HG03175 (cell line): ENCODE measurements at regions not wholly inside any gene's neighbourhood (a gene's known extent, or its start where the extent isn't known, plus 50 kb on each side); places are given as distances from the start of the nearest gene placed in this dataset.
A peak's percentile ranks its signal among the peaks of the same experiment; 100 is the strongest.

Experiments used
- ATAC-seq: cut with Tn5 transposase; IDR thresholded peaks from one replicate; pipeline ENCODE4 v1.9.1; 2021; ENCODE audit warnings: mild to moderate bottlenecking, moderate library complexity; ENCODE audit not compliant: unreplicated experiment

- ATAC-seq: no peak
Measured at GRCh38 chr6:163720460-163721235, 306.1 kb downstream of the QKI start.

DNA sequence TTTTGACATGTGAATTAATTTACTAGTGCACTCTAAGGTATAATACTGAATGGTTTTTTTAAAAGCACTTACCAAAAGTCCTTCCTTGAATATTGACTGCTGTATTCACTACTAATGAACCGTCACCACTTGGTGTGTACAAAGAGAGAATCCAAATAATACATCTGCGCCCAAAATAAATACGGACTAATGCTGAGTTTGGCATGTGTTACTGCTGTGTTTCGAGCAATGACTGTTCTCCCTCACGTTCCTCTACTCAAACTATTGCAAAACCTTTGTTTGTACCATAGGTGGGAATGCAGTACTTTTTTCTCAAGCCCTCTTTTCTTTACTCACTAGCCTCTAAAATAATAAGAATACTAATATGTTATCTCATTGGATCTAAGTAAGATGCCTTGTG lies 305.5 kb downstream of the QKI start:
- no peak for ATAC-seq

DNA sequence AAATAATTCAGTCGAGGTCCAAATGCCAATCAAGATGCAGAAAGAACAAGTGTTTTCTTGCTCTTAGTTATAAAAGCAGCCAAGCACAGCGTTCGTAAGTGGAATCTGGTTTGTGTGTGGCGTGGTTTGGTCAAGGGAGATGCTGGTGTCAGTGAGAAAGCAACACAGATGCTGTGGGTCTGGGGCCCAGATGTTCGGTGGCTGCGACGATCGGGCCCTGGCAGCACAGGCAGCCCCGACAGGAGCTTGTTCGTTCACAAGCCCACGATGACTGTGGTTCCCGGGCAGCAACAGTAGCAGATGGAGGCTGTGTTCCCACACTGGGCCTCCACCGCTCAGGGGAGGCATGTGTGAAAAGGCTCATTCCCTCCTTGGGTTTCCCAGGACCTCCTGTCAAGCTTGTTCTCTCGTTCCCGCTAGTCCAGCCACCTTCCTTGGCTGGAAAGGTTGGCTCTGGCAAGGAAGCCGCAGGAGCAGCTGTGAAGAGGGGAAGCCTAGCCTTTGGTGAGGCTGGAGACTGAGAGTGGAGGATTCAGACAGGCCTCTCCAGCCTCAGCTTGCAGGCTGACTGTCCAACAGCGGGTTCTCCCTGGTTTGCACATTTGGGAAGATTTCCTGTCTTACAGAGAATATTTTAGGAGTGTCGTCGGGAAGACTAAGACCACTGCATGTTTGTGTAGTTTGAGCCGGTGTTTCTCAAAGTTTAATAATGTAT lies 304.7 kb downstream of the QKI start:
- ATAC-seq: no peak

DNA sequence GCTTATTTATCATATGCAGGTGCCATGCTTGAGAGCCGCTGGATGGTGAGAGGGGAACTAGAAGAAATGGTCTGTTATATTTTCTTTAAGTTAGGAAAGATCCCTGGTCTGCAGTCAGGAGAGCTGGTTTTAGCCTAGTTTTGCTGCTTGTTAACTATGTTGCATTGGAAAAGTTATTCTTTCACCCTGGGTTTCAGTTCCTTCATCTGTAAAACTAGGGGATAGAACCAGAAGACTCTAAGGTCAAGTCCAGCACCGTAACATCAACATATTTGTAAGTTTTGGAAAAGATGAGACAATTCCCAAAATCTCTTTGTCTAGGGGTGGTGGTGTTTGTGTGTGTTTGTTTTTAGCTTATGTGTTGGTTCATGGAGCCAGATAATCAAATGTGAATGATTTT lies 304.0 kb downstream of the QKI start:
- no peak for ATAC-seq

DNA sequence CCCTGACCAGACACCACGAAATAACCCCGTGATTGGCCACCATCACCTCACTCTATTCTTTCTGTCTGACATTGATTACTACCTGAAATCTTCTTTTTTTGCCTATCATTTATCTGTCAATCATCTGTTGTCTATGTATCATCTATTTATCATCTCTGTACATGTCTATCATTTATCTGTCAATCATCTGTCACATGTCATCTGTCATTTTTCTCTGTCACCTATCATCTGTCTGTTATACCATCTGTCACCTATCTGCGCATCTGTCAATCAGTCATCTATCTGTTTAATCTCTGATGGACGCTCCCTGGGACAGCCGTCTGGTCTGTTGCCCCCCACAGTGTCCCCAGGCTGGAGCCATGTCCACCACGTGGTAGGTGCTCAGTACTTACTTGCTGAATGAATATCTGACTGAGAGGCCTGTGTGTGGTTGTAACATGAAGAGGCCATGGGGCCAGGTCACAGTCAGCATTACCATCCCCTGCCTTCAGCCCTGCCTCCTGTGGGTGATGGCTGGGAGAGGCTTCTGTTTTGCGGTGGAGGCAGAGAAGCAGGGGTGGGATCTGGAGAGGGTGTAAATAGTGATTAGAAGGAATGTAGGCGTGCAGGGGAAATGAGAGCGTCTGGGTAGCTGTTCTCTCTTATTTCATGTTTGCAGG lies 302.7 kb downstream of the QKI start:
- ATAC-seq: no peak

DNA sequence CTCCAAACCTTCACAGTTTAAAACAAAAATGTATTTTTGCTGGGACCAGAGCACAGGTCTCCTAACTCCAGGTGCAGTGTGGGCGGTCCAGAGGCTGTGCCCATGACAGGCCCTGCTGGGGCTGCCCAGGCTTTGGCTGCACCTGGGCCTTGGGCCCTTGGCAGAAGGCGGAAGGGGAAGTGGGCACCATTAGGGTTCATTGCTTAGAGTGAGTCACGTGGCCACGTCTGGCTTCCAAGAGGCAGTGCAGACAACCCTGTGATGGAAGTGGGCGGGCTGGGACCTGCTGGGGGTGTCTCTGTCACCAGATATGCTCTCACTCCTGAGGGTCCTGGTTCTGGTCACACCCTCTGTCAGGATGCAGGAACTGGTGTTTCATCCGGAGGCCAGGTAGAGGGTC lies 302.2 kb downstream of the QKI start:
- ATAC-seq: no peak

DNA sequence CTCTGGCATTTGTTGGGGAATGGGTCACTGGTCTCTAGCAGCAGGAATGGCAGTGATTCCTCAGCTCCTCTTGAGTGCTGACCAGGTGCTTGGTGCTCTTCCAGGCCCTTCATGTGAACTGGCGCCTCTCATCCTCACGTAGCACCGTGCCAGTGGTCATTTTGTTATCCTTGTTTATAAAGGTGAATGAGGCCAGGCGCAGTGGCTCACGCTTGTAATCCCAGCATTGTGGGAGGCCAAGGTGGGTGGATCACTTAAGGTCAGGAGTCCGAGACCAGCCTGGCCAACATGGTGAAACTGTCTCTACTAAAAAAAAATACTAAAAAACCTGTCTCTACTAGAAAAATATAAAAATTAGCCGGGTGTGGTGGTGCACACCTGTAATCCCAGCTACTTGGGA lies 301.3 kb downstream of the QKI start:
- ATAC-seq: no peak

DNA sequence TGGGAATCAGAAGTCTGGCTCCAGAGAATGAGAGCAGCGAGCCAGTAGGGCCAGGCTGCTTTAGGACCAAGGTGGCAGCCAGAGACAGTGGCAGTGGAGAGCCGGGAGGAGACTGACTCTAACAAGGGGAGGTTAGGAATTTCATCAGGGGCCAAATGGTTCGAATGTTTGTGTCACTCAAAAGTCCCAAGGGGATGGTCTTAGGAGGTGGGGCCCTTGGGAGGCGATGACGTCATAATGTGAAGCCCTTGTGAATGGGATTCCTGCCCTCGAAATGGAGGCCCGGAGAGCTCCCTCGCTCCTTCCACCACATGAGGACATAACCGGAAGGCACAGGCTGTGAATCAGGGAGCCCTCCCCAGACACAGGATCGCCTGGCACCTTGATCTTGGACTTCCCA lies 299.7 kb downstream of the QKI start:
- no peak for ATAC-seq

DNA sequence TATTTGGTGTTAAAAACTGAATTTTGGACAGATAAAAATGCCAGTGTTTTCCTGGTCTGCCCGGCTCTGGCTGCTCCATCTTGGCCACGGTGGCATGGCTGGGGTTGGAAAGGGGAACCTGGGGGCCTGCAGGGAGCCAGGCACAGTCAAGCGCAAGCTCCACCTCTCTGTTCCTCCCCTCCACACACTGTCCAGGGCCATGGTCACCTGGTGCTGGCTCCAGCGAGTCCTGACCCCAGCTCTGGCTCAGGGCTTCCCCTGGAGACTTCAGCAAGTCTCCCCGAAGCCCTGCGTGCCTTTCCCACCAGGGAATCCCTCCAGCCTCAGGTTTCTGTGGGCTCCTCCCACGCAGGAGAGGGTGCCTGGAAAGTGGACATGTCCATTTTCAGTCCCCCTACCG lies 298.5 kb downstream of the QKI start:
- ATAC-seq: no peak

DNA sequence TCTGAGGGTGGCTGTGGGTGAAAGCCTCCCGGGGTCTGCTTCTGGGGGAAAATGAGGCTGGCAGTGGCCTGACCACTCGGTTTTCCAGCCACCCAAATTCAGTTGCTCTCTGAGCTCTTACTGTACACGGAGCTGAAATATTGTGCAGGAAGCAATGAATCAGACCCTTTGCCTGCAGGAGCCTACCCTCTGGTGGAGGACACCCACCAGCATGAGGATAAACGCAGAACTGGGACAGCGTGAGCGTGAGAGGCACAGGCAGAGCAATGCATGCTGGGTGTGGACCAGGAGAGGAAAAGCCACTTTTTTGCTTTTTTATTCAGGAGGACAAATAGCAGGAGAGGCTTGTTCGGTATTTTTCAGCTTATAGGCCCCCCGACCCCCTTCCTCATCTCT lies 298.0 kb downstream of the QKI start:
- ATAC-seq: no peak

DNA sequence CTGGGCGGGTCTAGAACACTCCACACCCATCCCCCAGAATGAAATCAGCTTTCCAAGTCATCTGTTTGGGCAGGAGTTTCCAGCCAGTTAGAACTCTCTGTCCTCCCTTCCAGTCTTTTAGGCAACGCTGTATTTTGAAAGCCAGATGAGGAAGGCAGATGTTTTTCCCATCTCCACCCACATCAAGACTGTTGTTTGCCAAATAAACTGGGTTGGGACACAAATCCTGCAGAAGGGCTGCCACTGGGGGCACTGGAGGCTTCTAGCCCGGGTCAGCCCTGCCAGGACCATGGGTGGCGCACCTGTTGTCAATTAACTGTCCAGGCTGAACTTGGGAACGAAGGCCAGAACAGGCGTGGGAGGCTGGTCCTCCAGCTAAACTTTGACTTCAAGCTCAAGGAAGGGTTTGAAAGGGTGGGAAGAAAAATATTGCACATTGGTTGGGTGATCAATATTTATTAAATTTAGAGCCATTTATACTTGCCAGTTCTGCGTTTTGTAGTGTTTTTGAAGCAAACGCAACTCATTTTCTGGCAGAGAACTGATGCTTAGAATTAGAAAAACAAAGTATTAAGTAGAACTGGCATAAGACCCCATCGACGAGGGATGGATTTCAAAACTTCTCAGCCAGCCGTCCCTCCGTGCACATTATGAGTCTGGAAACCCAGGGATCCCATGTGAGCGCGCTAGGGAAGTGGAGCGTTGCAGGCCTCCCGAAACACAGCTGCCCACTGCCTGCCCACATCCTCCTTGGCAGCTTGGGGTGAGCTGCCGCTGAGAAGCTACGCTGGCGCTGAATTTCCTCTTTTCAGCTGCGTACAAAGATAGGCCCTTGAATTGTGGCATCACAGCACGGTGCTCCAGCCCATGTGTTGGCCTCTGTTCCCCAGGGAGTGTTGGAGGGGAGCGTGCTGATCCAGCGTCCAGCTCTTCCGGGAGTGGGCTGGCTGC lies 297.4 kb downstream of the QKI start:
- ATAC-seq: peak; percentile 41

DNA sequence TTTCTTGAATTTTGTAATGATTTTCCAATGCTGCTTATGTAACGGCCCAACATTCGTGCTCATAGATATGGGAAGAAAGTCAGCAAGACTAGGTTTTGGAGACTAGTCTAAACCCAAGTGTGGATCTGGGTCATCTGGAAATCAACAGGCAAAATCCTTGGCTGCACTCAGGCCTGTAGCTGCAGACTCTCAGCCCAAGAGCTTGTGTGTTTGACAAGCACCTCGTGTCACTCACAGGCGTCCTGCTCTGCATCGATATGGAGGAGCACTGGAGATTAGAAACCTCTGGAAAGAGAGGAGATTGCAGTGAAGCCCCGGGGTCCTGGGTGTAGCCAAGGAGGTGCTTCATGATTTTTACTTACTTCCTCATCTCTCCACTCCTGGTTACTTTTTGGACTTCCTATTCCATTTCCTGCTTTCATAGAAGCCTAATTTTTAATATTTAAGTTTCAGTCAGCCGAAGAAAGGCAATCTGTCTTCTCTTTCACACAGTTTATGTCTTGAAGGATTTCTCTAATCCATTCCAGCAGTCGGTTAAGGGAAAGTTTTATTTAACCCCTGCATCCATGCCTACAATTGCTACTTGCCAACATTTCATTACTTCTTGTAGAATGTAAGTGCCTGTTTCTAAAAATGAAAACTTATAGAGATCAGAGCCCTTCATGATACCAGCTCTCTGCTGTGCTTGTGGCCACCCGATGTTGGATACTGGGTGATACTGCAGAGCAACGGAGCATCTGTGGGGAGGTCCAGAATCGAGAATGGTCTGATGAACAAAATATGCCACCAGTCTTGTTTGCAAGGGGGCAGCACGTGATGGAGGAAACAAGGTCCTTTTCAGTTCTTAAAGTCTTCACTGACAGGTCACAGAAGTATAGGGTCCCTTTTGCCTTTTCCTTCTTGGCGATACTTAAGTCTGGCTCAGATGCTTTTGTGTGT lies 296.3 kb downstream of the QKI start:
- no peak for ATAC-seq

DNA sequence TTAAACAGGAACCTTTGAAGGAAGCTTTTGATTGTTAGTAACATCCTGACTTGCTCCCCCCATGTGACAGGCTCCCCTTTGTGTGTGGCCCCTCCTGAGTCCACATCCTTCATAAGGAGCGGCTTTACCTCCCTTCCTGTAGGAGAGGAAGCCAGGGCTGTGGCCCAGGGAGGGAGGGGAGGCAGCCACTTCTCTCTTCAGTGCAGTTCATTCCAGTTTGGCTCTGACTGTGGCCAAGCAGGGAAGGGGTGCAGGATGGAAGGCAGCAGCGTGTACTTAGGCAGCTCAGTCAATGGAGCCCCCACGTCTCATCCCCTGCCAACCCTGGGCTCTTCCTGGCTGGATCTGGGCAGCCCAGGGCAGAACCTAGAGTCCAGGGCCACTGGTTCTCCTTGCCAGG lies 295.2 kb downstream of the QKI start:
- ATAC-seq: no peak

- ATAC-seq: no peak
Measured at GRCh38 chr6:163709255-163709654, 294.7 kb downstream of the QKI start.

- ATAC-seq: peak; percentile 55
Measured at GRCh38 chr6:163708466-163708865, 293.9 kb downstream of the QKI start.

DNA sequence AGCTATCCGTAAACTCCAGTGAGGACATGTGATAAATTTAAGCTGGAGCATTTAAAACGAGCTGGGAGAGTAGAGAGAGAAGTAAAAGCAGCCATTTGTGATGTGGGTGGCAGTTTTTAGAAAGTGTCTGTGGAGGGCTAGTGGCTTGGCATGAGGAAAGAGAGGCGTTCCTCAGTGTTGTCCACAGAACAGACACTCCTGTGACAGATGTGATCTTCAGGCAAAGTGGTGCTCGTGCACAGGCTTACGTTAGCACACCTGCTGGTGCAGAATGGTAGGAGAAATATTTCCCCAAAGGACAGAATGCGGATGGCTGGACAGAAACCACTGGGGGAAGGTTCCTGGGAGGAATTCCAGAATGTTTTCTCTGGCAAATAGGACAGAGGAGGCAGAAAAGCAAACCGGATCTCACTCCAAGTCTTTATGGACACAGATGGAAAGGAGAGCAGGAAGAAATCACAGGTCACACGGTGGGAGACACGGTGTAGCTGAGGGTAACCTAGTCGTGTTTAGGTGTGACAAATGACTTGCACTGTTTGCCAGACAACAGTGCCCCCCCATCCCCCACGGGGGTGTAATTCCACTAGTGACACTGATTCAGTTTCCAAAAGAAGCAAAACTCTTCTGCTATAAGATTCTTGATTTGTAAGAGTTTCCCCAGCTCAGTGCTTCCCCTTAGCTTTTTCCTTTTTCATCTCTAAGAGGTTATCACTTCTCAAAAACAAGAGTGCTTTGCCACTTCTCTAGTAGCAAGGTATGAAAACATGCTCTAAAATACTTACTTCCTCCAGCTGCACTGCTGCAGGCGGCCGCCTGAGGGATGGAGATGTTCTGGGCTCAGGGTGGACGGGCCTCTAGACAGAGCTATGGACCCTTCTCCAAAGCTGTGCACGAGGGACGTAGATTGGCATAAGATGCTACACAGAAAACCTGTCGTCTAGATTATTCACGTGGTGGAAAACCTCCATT lies 293.2 kb downstream of the QKI start:
- ATAC-seq: peak; percentile 68

GRCh38 chr6:163706500-163707087 lies 292.1 kb downstream of the QKI start:
- no peak for ATAC-seq

DNA sequence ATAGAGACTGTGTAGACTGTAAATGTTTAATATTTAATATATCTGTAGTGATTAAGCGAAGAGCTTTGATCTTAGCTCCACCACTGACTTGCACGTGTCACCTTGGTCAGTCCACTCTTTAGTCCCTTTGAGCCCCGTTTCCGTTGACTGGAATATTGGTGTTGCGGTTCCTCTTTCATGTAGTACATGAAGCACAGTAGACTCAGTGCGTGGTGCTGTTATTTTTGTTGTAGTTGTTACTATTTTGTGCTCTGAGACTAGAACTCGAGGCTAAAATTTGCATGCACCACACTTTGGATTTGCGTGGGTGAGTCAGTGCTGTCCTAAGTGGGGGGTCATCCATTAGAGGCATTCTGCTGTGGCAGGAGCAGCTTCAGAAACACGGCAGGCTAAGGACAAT lies 291.4 kb downstream of the QKI start:
- peak; percentile 40 for ATAC-seq
